ENCODE measurements at regions not wholly inside any gene's neighbourhood (a gene's known extent, or its start where the extent isn't known, plus 50 kb on each side); places are given as distances from the start of the nearest gene placed in this dataset.
"Not testable (repeated sequence)": the region's sequence is repeated elsewhere in the genome, so short reads cannot be mapped to it uniquely, and the experiment has no call there.

DNA sequence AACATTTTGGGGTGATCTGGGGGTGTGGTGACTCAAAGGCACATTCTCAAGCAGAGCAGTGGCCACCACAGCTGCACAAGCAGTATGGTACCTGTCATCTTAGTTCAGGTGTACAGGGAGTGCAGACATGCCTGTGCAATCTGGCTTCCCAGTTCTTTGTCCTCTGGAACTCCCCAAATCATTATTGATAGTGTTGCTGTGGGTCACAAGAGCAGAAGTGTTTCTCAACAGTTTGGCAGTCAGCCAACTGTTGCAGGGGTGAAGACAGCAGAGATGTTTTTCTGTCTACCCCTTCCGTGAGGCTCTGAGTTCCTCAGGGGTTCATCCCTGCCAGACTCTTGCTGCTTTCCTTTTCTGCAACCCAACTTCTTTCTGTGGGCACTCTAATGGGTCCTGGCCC lies 206.5 kb upstream of the ZSWIM2 start:
- no peak for DNase-seq

GRCh38 chr2:187054501-187055319 lies 205.7 kb upstream of the ZSWIM2 start:
- DNase-seq: no peak

DNA sequence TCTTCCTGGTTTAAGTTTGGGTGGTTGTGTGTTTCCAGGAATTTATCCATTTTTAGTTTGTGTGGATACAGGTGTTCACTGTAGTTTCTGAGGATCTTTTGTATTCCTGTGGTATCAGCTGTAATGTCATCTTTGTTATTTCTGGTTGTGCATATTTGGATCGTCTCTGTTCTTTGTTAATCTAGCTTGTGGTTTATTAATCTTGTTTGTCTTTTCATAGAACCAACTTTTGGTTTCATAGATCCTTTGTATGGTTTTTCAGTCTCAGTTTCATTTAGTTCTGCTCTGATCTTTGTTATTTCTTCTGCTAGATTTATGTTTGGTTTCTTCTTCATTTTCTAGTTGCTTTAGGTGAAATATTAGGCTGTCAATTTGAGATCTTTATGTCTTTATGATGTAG lies 202.4 kb upstream of the ZSWIM2 start:
- DNase-seq: no peak

GRCh38 chr2:187050409-187050998 lies 201.5 kb upstream of the ZSWIM2 start:
- DNase-seq: no peak

DNA sequence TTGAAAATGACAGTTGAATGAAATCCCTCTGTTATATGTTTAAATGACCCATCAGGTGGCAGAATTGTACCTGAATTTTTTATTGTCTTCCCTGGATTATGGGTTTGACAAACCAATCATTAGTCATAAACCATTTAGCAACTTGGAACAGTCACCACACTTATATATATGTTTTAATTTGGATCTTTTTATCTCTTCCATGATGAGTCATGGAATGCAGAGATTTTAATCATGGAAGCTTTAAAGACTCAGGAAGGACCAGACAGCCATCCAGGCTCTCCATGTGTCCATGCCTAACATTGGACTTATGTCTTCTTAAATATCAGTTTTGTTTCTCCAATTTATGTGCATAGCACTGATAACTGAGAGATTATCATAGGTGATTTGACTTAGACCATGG lies 188.3 kb upstream of the ZSWIM2 start:
- DNase-seq: no peak

- no peak for DNase-seq
Observed at GRCh38 chr2:187034434-187034833, 185.5 kb upstream of the ZSWIM2 start.

- DNase-seq: no peak
Observed at GRCh38 chr2:187024739-187025138, 175.8 kb upstream of the ZSWIM2 start.

DNA sequence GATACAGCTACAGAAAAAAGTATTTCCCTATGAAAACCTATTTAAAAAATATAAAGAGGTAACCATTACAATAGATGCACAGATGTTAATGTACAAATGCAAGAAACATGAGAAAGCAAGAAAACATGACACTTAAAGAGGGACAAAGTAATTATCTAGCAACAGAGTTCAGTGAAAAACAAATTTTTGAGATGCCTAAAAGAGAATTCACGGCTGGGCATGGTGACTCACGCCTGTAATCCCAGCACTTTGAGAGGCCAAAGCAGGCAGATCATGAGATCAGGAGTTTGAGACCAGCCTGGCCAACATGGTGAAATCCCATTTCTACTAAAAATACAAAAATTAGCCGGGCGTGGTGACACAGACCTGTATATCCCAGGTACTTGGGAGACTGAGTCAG lies 175.0 kb upstream of the ZSWIM2 start:
- not testable (repeated sequence) for DNase-seq

GRCh38 chr2:187017438-187017837 lies 168.5 kb upstream of the ZSWIM2 start:
- no peak for DNase-seq

DNA sequence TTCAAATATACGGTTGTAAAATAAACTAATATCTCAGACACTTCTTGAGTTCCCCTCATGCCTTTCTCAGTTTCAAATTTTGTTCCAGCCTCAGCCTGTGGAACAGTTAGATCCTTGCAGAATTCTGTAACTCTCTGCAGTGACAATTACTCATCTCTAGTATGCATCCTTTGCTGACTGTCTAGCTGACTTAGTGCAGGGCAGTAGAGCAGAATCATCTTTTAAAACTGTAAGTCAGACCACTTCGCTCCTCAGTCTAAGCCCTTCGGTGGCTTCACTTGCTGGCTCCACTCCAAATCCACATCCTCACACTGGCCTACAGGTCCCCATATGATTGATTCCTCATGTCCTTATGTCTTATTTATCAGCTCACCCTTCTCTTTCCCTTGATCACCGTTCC lies 164.1 kb upstream of the ZSWIM2 start:
- DNase-seq: no peak

DNA sequence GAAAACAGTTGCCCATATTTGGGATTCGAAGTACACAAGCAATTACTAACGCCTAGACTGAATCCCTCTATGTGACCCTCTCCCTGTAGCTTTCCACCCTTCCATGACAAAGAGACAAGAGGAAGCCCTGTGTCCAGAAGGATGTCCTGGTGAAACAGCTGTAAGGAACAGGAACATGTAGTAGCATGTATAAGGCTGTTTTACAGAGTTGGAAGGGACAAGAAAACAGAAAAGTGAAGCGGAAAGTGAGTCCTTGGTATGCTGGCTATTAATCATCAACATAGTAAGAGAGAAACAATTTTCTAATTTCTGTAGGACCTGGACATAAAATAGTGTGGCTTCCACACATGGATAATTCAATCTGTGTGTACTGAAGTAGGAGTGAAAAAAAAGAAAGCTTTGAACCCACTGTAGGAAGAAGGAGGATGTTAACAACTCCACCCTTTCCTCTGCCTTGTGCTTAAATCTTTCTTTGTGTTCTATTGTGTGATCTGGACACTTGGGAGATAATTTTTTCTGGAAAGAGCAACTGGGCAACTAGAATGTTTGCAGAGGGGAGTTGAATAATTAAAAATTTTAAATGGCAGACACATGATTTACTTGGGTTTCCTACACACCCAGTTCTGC lies 162.3 kb upstream of the ZSWIM2 start:
- DNase-seq: no peak

- DNase-seq: no peak
Observed at GRCh38 chr2:187009483-187010239, 160.7 kb upstream of the ZSWIM2 start.

DNA sequence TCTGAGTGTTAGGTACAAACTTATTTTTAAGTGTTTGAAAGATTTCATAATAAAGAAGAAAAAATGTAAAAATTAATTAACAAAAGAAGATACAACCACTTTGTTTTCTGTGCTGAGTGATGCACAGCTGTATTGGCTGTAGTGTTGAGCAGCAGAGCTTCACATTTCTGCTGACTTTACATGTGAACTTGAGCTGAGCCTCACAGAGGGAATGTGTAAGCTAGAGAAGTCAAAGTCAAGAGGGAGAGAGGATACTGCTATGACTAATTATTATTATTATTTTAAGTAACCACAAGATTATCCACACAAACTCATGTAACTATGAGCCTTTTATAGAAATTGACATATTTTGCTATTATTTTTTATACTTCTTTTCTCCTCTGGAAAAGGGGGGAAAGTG lies 159.1 kb upstream of the ZSWIM2 start:
- DNase-seq: no peak

- no peak for DNase-seq
Observed at GRCh38 chr2:187003611-187004010, 154.6 kb upstream of the ZSWIM2 start.

- no peak for DNase-seq
Observed at GRCh38 chr2:187003038-187003554, 154.1 kb upstream of the ZSWIM2 start.

- DNase-seq: no peak
Observed at GRCh38 chr2:187002242-187002641, 153.3 kb upstream of the ZSWIM2 start.

DNA sequence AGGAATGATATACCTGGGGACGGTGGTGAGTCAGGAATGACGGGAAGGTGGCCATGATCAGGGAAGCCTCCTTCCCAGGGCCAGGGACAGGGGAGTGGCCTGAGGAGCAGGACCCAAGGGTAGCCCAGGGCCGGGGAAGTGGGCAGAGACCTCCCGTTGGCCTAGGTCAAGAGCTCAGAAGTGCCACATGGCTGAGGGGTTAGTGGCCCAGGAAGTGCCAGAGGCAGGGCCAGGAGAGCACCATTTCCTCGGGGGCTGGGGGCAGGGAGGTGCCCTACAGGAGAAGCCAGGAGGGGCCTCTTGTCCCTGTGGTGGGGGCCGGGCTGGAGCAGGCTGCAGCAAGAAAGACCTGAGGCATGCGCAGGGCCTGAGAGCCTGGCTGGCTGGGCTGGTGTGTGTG lies 152.3 kb upstream of the ZSWIM2 start:
- DNase-seq: no peak

DNA sequence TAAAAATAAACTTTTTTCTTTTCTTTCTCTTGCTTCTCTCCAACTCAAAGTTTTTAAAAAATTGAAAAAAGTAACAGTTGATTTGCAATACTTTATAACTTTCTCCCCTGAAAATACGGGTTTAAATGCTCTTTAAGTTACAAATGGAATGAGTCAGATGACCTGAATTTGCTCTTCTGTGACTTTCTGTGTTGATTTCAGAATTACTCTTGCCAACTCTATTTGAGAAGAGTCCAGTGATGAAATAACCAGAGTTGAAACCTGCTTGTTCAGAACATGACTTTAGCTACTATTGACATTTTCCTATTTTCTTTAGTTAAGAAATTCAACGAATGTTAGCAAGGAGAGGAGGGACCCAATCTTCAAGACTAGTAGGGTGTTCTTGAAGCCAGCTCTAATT lies 146.1 kb upstream of the ZSWIM2 start:
- peak; percentile 11 for DNase-seq

GRCh38 chr2:186992597-186992996 lies 143.6 kb upstream of the ZSWIM2 start:
- no peak for DNase-seq

DNA sequence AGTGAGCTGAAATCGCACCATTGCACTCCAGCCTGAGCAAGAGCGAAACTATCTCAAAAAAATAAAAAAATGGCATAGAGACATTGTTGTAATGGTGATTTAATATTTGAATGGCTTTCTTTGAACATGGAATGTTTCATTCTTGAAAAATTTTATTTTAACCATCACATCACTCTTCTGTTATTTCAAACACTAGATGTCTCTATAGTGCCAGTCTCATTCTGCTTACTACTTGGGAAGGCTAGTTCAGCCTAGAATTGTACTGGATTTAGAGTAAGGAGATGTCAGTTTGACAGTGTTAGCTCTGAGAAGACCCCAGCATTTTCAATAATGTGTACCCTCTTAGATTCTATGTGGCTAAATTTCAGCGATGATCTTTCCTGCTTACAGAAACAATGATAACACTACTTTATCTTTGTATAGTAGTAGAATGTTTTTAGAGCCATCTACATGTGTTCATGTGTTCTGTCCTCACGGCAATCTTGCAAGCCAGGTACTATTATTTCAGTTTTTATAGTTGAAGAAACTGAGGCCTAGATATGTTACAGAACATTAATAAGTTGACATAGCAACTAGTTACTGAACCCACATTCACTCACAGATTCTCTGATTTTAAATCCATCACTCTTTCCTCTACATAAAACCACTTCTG lies 142.9 kb upstream of the ZSWIM2 start:
- DNase-seq: no peak

GRCh38 chr2:186984966-186985365 lies 136.0 kb upstream of the ZSWIM2 start:
- DNase-seq: no peak

DNA sequence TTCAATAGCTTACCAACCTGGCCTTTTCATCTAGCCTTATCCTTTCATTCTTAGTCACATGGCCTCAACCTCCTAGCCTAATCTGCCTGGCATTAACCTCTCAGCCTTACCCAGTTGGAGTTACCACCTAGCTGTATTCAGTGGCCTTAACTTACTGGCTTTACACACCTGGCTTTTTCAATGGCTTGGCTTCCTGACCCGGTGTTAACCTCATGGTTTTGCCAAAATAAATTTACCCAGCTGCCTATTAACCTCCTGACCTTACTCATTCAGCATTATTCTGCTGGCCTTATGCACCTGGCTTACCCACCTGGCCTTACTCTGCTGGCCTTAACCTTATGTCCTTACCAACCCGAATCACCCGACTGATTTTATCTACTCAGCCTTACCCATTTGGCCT lies 135.5 kb upstream of the ZSWIM2 start:
- no peak for DNase-seq

All from activated CD4-positive, alpha-beta T cell treated with anti-CD3 and anti-CD28 coated beads, Interleukin-2, amount 50 U/mL, for 16 hours (primary cell).